HUES6 (cell line): ENCODE measurements at regions not wholly inside any gene's neighbourhood (a gene's known extent, or its start where the extent isn't known, plus 50 kb on each side); places are given as distances from the start of the nearest gene placed in this dataset.
A peak's percentile ranks its signal among the peaks of the same experiment; 100 is the strongest.
"Not testable (repeated sequence)": the region's sequence is repeated elsewhere in the genome, so short reads cannot be mapped to it uniquely, and the experiment has no call there.

Source experiments
- H3K27ac ChIP-seq: 2 replicates; pipeline ENCODE4 v1.7.0; 2013; ENCODE audit warnings: low read depth, mild to moderate bottlenecking, low read length, inconsistent platforms
- H3K27me3 ChIP-seq: 2 replicates; pipeline ENCODE4 v1.6.1; 2013; ENCODE audit warnings: low read length; ENCODE audit not compliant: control insufficient read depth, insufficient read depth
- H3K36me3 ChIP-seq: 2 replicates; pipeline ENCODE4 v1.6.1; 2013; ENCODE audit warnings: low read length; ENCODE audit not compliant: control insufficient read depth, insufficient read depth
- H3K4me1 ChIP-seq: 2 replicates; pipeline ENCODE4 v1.6.1; 2013; ENCODE audit warnings: low read length; ENCODE audit not compliant: control insufficient read depth, insufficient read depth
- H3K4me3 ChIP-seq: 2 replicates; pipeline ENCODE4 v1.5.1; 2013; ENCODE audit warnings: low read depth, low read length
- H3K9ac ChIP-seq: one replicate; pipeline ENCODE4 v1.6.1; 2013; ENCODE audit warnings: mild to moderate bottlenecking, low read length
- H3K9me3 ChIP-seq: 2 replicates; pipeline ENCODE4 v1.6.1; 2013; ENCODE audit warnings: low read depth, low read length; ENCODE audit not compliant: control insufficient read depth, insufficient read depth

DNA sequence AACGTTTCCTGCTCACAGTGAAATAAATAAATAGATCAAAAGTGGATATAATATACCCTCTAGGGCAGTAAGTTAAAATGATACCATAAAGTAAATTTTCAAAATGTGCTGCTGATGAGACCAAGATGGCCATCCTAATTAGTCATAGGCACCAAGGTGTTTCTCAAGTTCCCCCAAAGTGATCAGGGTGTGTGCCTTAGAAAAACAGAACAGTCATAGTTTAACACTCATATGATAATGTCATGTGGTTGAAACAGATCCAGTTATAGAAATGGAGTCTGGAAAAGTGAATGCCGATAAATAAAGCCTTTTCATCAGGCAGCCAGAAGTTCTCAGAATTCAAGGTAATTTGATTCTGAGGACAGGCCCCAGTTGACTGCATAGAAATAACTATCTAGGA is 161.5 kb upstream of the CDKN2B start:
- H3K4me1 ChIP-seq, result no peaks in the 10 kb centered on the region
- no peak overlapping the region for H3K9ac ChIP-seq
- H3K4me3 ChIP-seq, result no peak overlapping the region
- no peaks in the 10 kb centered on the region for H3K9me3 ChIP-seq
- H3K27ac ChIP-seq, result no peak overlapping the region
- no peaks in the 10 kb centered on the region for H3K36me3 ChIP-seq
- H3K27me3 ChIP-seq, result no peaks in the 10 kb centered on the region

- H3K4me1 ChIP-seq, result no peaks in the 10 kb centered on the region
- no peaks in the 10 kb centered on the region for H3K27me3 ChIP-seq
- no peak overlapping the region for H3K27ac ChIP-seq
- no peak overlapping the region for H3K4me3 ChIP-seq
- H3K9me3 ChIP-seq, result peaks cover 1% of the 10 kb centered on the region; the same call in 1 of the 2 replicates
- H3K36me3 ChIP-seq, result no peaks in the 10 kb centered on the region
- no peak overlapping the region for H3K9ac ChIP-seq
Measured at GRCh38 chr9:22170990-22171670, 162.0 kb upstream of the CDKN2B start.

DNA sequence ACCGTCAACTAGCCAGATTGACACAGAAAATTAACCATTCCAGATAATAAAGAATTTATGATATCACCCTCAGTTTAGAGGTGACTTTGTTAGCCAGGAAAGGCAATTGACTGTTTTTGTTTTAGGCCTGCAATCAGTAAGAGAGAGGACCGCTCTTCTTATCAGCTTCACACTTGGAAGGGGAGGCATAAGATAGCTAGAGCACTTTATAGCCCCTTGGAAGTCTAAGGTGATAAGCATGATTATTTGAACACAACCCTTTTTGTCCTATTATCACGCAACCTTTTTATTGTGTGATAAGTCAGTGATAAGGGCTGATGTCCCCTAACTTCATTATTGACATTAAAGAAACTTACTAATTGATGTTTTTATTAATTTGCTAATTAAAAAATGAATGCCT is 162.6 kb upstream of the CDKN2B start:
- Histone ChIP-seq H3K4me3 (no peak overlapping the region), H3K4me1 (no peaks in the 10 kb centered on the region), H3K27ac (no peak overlapping the region), H3K9ac (peak overlapping the region; percentile 61), H3K27me3 (no peaks in the 10 kb centered on the region), H3K36me3 (no peaks in the 10 kb centered on the region), H3K9me3 (peaks cover 6% of the 10 kb centered on the region; the same call in 1 of the 2 replicates)

- no peak overlapping the region for H3K27ac ChIP-seq
- no peak overlapping the region for H3K9ac ChIP-seq
- no peaks in the 10 kb centered on the region for H3K36me3 ChIP-seq
- no peak overlapping the region for H3K4me3 ChIP-seq
- H3K9me3 ChIP-seq, result peaks cover 6% of the 10 kb centered on the region; the same call in 1 of the 2 replicates
- no peaks in the 10 kb centered on the region for H3K27me3 ChIP-seq
- no peaks in the 10 kb centered on the region for H3K4me1 ChIP-seq
Measured at GRCh38 chr9:22173908-22174307, 164.8 kb upstream of the CDKN2B start.

DNA sequence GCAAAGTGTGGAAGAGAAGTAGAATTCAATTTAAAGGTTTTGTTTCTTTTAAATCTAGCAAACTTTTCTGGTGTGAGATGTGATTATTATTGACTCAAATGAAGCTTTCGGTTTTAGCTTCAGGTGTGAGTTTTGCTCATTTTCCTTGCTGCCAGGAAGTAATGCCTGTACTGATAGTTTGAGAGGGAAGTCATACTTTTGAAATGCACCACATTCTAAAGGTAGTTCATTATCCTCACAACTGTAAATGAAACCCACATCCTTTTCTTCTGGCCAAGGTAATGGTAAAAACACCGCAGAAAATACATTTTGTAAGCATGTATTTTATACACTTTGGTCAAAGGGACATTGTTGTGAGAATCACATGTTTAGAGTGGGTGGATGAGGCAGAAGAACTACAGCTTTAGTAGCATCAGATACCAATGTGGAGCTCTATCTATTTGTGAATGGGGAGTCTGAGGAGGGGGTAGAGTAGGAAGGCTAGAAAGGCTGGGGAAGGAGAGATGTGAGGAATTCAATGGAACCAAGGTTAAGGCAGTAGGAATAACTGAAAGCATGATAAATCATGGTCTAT is 167.0 kb upstream of the CDKN2B start:
- Histone ChIP-seq H3K27ac (no peak overlapping the region), H3K9ac (no peak overlapping the region), H3K36me3 (no peaks in the 10 kb centered on the region), H3K4me3 (no peak overlapping the region), H3K9me3 (peaks cover 6% of the 10 kb centered on the region; the same call in 1 of the 2 replicates), H3K27me3 (no peaks in the 10 kb centered on the region), H3K4me1 (no peaks in the 10 kb centered on the region)

GRCh38 chr9:22181021-22181420 is 171.9 kb upstream of the CDKN2B start:
- H3K36me3 ChIP-seq, H3K4me3 ChIP-seq, H3K4me1 ChIP-seq, H3K27ac ChIP-seq, H3K9me3 ChIP-seq, H3K9ac ChIP-seq, H3K27me3 ChIP-seq: not testable (repeated sequence)

GRCh38 chr9:22189471-22189870 is 180.4 kb upstream of the CDKN2B start:
- no peak overlapping the region for H3K27ac ChIP-seq
- H3K9me3 ChIP-seq, result no peaks in the 10 kb centered on the region
- no peaks in the 10 kb centered on the region for H3K4me1 ChIP-seq
- H3K36me3 ChIP-seq, result no peaks in the 10 kb centered on the region
- H3K27me3 ChIP-seq, result no peaks in the 10 kb centered on the region
- H3K9ac ChIP-seq, result no peak overlapping the region
- H3K4me3 ChIP-seq, result no peak overlapping the region

DNA sequence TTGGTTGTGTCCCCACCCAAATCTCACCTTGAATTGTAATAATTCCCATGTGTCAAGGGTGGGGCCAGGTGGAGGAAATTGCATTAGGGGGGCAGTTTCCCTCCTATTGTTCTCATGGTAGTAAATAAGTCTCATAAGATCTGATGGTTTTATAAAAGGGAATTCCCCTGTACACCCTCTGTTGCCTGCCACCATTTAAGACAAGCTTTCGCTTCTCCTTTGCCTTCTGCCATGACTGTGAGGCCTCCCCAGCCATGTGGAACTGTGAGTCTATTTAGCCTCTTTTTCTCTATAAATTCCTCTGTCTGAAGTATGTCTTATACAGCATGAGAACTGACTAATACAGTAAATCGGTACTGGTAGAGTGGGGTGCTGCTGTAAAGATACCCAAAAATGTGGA is 187.9 kb upstream of the CDKN2B start:
- peaks cover 16% of the 10 kb centered on the region for H3K9me3 ChIP-seq
- not testable (repeated sequence) for H3K4me3 ChIP-seq, H3K27ac ChIP-seq, H3K36me3 ChIP-seq, H3K27me3 ChIP-seq, H3K4me1 ChIP-seq, H3K9ac ChIP-seq

- H3K36me3 ChIP-seq, result no peaks in the 10 kb centered on the region
- no peak overlapping the region for H3K4me3 ChIP-seq
- no peaks in the 10 kb centered on the region for H3K27me3 ChIP-seq
- no peaks in the 10 kb centered on the region; the same call in 1 of the 2 replicates for H3K4me1 ChIP-seq
- H3K9me3 ChIP-seq, result peaks cover 16% of the 10 kb centered on the region
- no peak overlapping the region for H3K27ac ChIP-seq
- no peak overlapping the region for H3K9ac ChIP-seq
Measured at GRCh38 chr9:22198681-22199080, 189.6 kb upstream of the CDKN2B start.

GRCh38 chr9:22201256-22201655 is 192.2 kb upstream of the CDKN2B start:
- Histone ChIP-seq H3K9ac (no peak overlapping the region), H3K4me1 (no peaks in the 10 kb centered on the region; the same call in 1 of the 2 replicates)

DNA sequence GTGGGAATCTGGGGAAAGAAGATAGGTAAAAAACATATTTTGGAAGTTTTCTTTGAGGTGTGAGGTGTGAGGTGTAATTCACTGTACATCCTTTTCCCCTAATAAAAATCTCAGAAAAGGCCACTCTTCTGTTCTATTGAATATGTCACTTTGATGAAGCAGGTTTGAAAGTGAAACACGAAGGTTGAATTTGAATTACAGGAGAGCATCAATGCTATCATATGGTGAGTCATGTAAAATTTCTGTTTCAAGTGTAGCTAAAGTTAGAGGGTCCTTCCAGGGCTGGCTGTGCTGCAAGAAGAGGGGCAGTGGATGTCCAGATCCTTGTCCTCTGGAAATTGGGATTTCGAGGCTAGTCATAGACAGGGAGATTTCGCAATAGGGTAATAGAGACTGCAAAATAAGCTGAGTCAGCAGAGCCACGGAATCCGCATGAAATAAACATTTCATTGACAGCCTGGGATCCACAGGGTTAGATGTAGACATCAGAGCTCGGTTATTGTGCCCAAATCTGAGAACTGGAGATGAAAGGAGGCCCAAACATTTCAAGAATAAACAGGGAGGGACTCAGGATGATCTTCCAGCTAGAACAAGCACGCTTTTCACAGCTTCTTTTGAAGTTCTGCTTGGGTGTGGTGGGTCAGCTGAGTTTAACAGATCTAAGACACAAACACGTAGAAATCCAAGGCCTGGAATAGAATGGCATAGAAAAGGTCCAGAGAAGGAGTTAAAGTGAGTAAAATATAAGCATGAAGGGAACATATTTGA is 194.4 kb upstream of the CDKN2B start:
- H3K27ac ChIP-seq, result no peak overlapping the region
- no peaks in the 10 kb centered on the region for H3K27me3 ChIP-seq
- no peak overlapping the region for H3K4me3 ChIP-seq
- H3K36me3 ChIP-seq, result no peaks in the 10 kb centered on the region
- no peaks in the 10 kb centered on the region for H3K9me3 ChIP-seq
- no peaks in the 10 kb centered on the region; the same call in 1 of the 2 replicates for H3K4me1 ChIP-seq
- no peak overlapping the region for H3K9ac ChIP-seq

More at GRCh38 chr9:22201256-22201655, 192.2 kb upstream of the CDKN2B start:
- H3K27me3 ChIP-seq, result no peaks in the 10 kb centered on the region
- no peak overlapping the region for H3K4me3 ChIP-seq
- H3K36me3 ChIP-seq, result no peaks in the 10 kb centered on the region
- peaks cover 16% of the 10 kb centered on the region for H3K9me3 ChIP-seq
- H3K27ac ChIP-seq, result no peak overlapping the region
